ENCODE measurements at regions not wholly inside any gene's neighbourhood (a gene's known extent, or its start where the extent isn't known, plus 50 kb on each side); places are given as distances from the start of the nearest gene placed in this dataset.

- TF ChIP-seq POLR2A (IDR thresholded peaks at IDR 0.05): no peak
- TF ChIP-seq, protein P1, sequence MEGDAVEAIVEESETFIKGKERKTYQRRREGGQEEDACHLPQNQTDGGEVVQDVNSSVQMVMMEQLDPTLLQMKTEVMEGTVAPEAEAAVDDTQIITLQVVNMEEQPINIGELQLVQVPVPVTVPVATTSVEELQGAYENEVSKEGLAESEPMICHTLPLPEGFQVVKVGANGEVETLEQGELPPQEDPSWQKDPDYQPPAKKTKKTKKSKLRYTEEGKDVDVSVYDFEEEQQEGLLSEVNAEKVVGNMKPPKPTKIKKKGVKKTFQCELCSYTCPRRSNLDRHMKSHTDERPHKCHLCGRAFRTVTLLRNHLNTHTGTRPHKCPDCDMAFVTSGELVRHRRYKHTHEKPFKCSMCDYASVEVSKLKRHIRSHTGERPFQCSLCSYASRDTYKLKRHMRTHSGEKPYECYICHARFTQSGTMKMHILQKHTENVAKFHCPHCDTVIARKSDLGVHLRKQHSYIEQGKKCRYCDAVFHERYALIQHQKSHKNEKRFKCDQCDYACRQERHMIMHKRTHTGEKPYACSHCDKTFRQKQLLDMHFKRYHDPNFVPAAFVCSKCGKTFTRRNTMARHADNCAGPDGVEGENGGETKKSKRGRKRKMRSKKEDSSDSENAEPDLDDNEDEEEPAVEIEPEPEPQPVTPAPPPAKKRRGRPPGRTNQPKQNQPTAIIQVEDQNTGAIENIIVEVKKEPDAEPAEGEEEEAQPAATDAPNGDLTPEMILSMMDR (IDR thresholded peaks at IDR 0.05 in 4 of 5, conservative IDR thresholded peaks at IDR 0.05 in 1 of 5): no peak
Measured at GRCh38 chr22:19635644-19636043, 78.7 kb upstream of the SEPTIN5 start.

All from gastrocnemius medialis (tissue), 4 donors.